ENCODE measurements at regions not wholly inside any gene's neighbourhood (a gene's known extent, or its start where the extent isn't known, plus 50 kb on each side); places are given as distances from the start of the nearest gene placed in this dataset.

DNA sequence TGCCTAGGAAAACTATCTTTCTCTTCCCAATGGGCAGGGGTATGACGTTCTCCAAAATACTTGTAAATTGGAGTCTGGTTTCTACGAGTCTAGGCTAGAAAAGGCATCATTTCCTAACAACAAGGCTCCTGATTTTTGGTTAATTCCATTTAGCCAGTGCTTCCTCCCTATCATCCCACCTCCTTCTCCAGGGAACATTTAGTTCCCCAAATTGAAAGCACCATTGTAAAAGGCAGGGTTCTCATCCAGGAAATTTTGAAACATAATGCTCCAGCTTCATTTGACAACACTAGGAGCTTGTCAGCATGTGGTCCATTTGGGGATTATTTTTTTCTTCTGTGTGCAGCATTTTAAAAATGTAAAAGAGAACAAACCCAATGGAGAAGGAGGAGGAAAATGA, 256.5 kb upstream of the GRIA1 start:
- TF ChIP-seq, protein P1, sequence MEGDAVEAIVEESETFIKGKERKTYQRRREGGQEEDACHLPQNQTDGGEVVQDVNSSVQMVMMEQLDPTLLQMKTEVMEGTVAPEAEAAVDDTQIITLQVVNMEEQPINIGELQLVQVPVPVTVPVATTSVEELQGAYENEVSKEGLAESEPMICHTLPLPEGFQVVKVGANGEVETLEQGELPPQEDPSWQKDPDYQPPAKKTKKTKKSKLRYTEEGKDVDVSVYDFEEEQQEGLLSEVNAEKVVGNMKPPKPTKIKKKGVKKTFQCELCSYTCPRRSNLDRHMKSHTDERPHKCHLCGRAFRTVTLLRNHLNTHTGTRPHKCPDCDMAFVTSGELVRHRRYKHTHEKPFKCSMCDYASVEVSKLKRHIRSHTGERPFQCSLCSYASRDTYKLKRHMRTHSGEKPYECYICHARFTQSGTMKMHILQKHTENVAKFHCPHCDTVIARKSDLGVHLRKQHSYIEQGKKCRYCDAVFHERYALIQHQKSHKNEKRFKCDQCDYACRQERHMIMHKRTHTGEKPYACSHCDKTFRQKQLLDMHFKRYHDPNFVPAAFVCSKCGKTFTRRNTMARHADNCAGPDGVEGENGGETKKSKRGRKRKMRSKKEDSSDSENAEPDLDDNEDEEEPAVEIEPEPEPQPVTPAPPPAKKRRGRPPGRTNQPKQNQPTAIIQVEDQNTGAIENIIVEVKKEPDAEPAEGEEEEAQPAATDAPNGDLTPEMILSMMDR (IDR thresholded peaks at IDR 0.05; ENCODE audit: insufficient read depth, low read length): no peak
- no peak overlapping the region for H3K4me3 ChIP-seq (ENCODE audit: low read depth, low read length)
- no peak for DNase-seq (ENCODE audit: low read depth)

DNA sequence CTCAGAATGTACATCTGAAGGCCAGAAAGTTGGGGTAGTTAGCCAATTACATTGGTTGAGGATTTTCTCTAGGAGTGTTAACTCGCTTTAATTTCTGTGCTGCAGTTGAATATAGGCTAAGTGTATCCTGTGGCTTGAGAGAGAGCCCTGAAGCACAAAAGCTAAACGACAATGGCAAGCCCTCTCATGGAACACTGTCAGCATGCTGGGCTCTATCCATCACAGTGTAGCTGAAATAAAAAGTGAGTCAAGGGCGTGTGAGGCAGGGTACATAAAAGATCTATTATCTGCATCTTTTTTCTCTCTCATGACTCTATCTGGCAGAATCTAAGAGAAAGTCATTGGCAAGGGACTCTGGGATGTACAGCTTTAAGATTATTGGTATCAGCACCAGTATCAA, 254.2 kb upstream of the GRIA1 start:
- TF ChIP-seq, protein P1 (IDR thresholded peaks at IDR 0.05; ENCODE audit: insufficient read depth, low read length): no peak
- no peak for DNase-seq (ENCODE audit: low read depth)
- H3K4me3 ChIP-seq (ENCODE audit: low read depth, low read length): no peak overlapping the region

DNA sequence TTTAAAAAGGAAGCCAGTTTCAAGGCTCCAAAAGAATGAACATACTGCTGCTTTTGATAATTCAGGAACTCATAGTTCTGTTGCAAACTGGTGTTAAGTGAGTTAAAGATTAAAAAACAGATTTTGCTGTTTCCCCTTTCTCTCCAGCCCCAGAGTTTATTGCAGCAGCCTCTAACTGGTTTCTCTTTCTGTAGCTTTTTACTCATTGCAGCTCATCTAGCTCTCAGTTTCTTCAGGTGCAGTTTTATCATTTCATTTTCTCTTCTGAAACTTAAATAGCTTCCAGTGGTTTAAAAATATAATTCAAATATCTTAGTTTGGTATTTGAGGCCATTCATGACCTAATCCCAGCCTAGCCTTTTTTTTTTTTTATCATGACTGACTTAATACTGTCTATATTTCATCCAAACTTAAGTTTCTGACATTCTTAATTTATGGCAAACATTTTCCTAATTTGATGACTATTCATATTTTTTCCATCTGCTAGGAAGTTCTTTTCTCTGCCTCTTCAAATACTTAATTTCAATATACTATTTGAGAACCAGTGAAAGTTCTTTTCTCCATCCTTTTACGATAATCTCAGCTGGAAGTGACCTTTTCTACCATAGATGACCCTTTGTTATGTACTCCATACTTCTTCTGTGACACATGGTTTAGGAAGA, 252.7 kb upstream of the GRIA1 start:
- TF ChIP-seq, protein P1 (IDR thresholded peaks at IDR 0.05; ENCODE audit: insufficient read depth, low read length): no peak
- DNase-seq (ENCODE audit: low read depth): no peak
- no peak overlapping the region for H3K4me3 ChIP-seq (ENCODE audit: low read depth, low read length)

DNA sequence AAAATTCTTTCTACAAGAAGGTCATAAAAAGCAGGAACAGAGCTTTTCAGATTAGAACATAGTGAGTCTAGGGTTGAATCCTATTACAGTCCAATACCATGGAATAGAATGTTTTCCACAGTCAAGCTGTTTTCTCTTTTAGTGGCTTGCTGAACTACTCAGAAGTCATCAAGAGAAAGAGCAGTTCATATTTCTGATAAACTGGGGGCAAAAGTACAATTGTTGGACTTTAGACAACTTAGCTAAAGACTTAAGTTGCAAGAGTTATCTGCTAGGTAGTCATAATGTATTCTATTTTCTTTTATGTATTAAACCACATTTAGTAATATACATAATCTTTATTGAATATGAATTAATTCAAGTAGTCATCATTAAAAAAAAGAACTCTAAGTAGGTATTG, 233.1 kb upstream of the GRIA1 start:
- no peak overlapping the region for H3K4me3 ChIP-seq (ENCODE audit: low read depth, low read length)
- TF ChIP-seq, protein P1 (IDR thresholded peaks at IDR 0.05; ENCODE audit: insufficient read depth, low read length): no peak
- DNase-seq (ENCODE audit: low read depth): no peak

DNA sequence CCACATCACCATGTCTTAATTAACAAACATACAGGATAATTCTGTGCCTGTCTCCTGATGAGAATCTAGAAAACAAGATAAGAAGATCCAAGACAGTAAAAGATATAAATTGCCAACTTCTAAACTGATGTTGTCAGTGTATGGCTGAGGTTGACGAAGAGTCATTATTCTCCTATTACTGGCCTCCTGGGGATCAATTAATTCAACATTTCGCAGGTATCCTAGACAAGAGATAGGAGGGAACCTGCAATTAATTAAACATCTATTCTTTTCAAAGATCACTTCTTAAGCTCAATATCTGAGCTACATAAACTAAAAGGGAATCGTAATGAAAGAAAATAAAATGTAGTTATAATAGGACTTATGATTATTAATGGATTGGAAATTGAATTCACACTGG, 232.0 kb upstream of the GRIA1 start:
- H3K4me3 ChIP-seq (ENCODE audit: low read depth, low read length): no peak overlapping the region
- DNase-seq (ENCODE audit: low read depth): no peak
- TF ChIP-seq, protein P1 (IDR thresholded peaks at IDR 0.05; ENCODE audit: insufficient read depth, low read length): no peak

DNA sequence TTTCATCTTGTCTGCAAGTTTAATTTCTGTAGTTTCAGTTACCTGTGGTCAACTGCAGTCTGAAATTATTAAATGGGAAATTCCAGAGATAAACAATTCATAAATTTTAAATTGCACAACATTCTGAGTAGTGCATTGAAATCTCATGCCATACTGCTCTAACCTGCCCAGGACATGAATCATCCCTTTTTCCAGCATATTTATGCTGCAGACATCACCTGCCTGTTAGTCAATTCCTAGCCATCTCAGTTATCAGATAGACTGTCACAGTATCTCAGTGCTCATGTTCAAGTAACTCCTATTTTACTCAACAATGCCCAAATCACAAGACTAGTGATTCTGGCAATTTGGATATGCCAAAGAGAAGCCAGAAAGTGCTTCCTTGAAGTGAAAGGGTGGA, 223.0 kb upstream of the GRIA1 start:
- H3K4me3 ChIP-seq (ENCODE audit: low read depth, low read length): no peak overlapping the region
- no peak for DNase-seq (ENCODE audit: low read depth)
- TF ChIP-seq, protein P1 (IDR thresholded peaks at IDR 0.05; ENCODE audit: insufficient read depth, low read length): no peak

DNA sequence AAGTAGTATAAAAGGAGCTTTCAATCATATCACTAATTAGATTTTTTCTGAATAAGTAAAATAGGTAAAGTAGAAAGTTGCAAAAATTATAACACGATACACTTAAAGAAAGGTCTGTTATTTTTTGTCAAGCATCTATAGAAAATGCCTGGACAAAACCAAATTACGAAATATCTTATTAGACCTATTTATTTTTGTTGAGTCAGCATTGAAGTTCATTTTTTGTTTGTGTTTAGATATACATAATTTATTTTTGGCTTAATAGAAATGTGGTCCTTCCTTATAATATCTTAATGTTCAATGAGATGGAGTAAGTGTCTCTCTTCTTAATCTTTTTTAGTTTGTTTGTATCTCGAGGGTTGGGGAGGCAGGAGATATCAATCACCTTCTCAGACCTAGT, 214.8 kb upstream of the GRIA1 start:
- TF ChIP-seq, protein P1 (IDR thresholded peaks at IDR 0.05; ENCODE audit: insufficient read depth, low read length): no peak
- H3K4me3 ChIP-seq (ENCODE audit: low read depth, low read length): no peak overlapping the region
- DNase-seq (ENCODE audit: low read depth): no peak
